Stomach (tissue), 4 donors: ENCODE measurements at regions not wholly inside any gene's neighbourhood (a gene's known extent, or its start where the extent isn't known, plus 50 kb on each side); places are given as distances from the start of the nearest gene placed in this dataset.

Experiments
- CTCF ChIP-seq, 7 experiments: fragments of 450-650 bp in 4 of 7; fragments of 200-600 bp in 3 of 7; sonication (generic) in 3 of 7; IDR thresholded peaks; one replicate each; pipeline ENCODE4 v1.5.1; 2016 to 2019; ENCODE audit warnings: antibody characterized with exemption in 7 of 7, control low read depth in 2 of 7, mild to moderate bottlenecking in 1 of 7
- EP300 ChIP-seq: sonication (generic); formaldehyde crosslinking; IDR thresholded peaks from one replicate; pipeline ENCODE4 v1.6.1; 2017; ENCODE audit warnings: antibody characterized with exemption
- POLR2AphosphoS5 ChIP-seq, 3 donors: sonication (generic); formaldehyde crosslinking; IDR thresholded peaks; one replicate each; pipeline ENCODE4 v1.6.1; 2016; ENCODE audit warnings: antibody characterized with exemption in 3 of 3

GRCh38 chr20:48180024-48180423 is 394.7 kb upstream of the SULF2 start:
- no peak for TF ChIP-seq CTCF (IDR thresholded peaks at IDR 0.05)
- no peak for TF ChIP-seq POLR2AphosphoS5 (IDR thresholded peaks at IDR 0.05)
- no peak for TF ChIP-seq EP300
